Astrocyte (in vitro differentiated cells and primary cell): ENCODE measurements at regions not wholly inside any gene's neighbourhood (a gene's known extent, or its start where the extent isn't known, plus 50 kb on each side); places are given as distances from the start of the nearest gene placed in this dataset.

Experiments used
- EZH2 ChIP-seq: IDR thresholded peaks from 2 replicates; pipeline ENCODE4 v1.6.1; 2012; ENCODE audit warnings: mild to moderate bottlenecking, low read length, inconsistent platforms; ENCODE audit not compliant: insufficient read depth
- TF ChIP-seq, protein P1 (sequence below): IDR thresholded peaks from 2 replicates; pipeline ENCODE4 v1.5.1; 2011; ENCODE audit warnings: low read depth, mild to moderate bottlenecking, inconsistent platforms, low read length, moderate library complexity; ENCODE audit not compliant: insufficient read depth

DNA sequence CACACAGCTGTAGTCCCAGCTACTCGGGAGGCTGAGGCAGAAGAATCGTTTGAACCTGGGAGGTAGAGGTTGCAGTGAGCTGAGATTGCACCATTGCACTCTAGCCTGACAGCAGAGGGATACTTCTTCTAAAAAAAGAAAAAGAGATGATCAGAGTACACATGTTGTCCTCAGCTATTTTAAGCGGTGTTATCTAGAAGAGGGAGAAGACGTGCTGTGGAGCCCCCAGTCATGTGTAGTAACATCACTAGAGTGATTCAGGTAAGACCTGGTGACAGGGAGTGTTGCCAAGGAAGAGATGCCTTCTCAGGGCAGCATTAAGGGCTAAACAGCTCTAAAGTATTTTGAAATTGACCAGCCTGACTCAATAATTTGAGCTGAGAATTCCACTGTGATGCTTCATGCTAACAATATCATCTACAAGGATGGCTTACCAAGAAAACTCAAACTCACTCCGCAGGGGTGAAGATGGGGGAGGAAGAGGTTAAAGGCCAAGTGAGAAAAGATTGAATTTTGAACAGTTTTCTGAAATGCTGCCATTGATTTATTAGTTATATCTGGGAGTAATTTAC, 97.4 kb downstream of the KLF6 start:
- TF ChIP-seq, protein P1, sequence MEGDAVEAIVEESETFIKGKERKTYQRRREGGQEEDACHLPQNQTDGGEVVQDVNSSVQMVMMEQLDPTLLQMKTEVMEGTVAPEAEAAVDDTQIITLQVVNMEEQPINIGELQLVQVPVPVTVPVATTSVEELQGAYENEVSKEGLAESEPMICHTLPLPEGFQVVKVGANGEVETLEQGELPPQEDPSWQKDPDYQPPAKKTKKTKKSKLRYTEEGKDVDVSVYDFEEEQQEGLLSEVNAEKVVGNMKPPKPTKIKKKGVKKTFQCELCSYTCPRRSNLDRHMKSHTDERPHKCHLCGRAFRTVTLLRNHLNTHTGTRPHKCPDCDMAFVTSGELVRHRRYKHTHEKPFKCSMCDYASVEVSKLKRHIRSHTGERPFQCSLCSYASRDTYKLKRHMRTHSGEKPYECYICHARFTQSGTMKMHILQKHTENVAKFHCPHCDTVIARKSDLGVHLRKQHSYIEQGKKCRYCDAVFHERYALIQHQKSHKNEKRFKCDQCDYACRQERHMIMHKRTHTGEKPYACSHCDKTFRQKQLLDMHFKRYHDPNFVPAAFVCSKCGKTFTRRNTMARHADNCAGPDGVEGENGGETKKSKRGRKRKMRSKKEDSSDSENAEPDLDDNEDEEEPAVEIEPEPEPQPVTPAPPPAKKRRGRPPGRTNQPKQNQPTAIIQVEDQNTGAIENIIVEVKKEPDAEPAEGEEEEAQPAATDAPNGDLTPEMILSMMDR = no peak
- no peak for TF ChIP-seq EZH2
